ENCODE measurements at regions not wholly inside any gene's neighbourhood (a gene's known extent, or its start where the extent isn't known, plus 50 kb on each side); places are given as distances from the start of the nearest gene placed in this dataset.

DNA sequence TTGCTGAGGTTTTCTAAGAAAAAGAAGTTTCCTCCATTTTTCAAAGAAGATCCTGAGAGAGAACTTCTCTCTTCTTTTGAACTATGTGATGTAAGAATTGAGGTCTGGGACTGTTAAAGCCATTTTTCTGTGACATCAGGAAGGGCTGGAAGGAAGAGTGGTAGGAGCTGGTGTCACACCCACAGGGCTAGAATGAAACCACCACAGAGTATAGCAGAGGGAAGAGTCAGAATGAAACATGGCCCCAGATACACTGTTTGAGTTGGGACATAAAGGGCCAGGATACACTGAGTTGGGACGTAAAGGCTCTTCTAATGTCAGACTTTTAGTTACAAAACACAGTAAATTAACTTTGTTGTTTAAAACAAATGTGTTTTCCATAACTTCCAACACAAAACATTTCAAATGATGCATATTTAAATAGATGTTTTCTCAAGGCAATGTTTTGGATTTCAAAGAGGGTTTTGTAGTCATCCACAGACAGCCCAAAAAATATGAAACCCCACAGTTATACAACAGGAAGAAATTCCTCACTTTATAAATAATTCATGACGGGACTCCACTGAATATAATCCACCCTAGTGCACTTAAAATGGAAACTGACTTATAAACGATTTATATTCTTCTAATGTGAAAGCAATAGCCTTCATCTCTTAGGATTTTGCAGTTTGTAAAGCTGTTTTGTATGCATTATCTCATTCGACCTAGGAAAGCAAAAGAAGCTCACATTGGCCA is 72.5 kb downstream of the LIG4 start:
- Histone ChIP-seq H3K4me1 (no peaks in the 10 kb centered on the region), H3K36me3 (no peaks in the 10 kb centered on the region), H3K4me3 (no peak overlapping the region), H3K27me3 (no peaks in the 10 kb centered on the region), H3K27ac (no peak overlapping the region), H3K9me3 (no peaks in the 10 kb centered on the region)
- WGBS, 5 donors: 49 to 76% (median 70%) methylated on average over 4 of the region's 4 CpGs
- intact Hi-C loops (cut with DNase I; ENCODE audit: low total_unique reads): no loop called here
- TF ChIP-seq, protein P1, sequence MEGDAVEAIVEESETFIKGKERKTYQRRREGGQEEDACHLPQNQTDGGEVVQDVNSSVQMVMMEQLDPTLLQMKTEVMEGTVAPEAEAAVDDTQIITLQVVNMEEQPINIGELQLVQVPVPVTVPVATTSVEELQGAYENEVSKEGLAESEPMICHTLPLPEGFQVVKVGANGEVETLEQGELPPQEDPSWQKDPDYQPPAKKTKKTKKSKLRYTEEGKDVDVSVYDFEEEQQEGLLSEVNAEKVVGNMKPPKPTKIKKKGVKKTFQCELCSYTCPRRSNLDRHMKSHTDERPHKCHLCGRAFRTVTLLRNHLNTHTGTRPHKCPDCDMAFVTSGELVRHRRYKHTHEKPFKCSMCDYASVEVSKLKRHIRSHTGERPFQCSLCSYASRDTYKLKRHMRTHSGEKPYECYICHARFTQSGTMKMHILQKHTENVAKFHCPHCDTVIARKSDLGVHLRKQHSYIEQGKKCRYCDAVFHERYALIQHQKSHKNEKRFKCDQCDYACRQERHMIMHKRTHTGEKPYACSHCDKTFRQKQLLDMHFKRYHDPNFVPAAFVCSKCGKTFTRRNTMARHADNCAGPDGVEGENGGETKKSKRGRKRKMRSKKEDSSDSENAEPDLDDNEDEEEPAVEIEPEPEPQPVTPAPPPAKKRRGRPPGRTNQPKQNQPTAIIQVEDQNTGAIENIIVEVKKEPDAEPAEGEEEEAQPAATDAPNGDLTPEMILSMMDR (IDR thresholded peaks at IDR 0.05): no peak
- TF ChIP-seq POLR2AphosphoS5 (IDR thresholded peaks at IDR 0.05) (no peak), POLR2A (IDR thresholded peaks at IDR 0.05) (no peak), EP300 (IDR thresholded peaks at IDR 0.05) (no peak)
- no peak for DNase-seq

DNA sequence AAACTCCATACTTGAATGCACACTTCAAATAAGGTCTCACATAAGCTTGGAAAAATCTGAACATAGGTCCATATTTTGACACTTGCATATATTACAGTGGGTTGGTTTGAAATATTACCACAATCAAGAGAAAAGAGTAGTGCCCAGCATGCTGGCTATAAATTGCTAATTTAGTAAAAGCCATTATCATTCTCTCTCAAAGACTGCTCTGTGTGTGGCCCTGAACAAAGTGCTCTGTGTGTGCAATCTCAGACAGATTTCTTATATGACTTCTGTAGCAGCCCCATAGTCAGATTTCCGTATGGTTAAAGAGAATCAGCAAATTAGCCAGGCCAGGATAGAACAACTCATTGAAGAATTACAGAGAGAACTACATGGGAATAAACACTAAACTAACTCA is 78.2 kb downstream of the LIG4 start:
- intact Hi-C loops (cut with DNase I; ENCODE audit: low total_unique reads): no loop called here
- Histone ChIP-seq H3K4me3 (no peak overlapping the region), H3K4me1 (no peaks in the 10 kb centered on the region), H3K27ac (no peak overlapping the region), H3K9me3 (no peaks in the 10 kb centered on the region), H3K27me3 (no peaks in the 10 kb centered on the region), H3K36me3 (no peaks in the 10 kb centered on the region)
- TF ChIP-seq POLR2A (IDR thresholded peaks at IDR 0.05): no peak
- TF ChIP-seq EP300 (IDR thresholded peaks at IDR 0.05): no peak
- TF ChIP-seq, protein P1 (IDR thresholded peaks at IDR 0.05): no peak
- TF ChIP-seq POLR2AphosphoS5 (IDR thresholded peaks at IDR 0.05): no peak
- DNase-seq: no peak
- 63 to 89% (median 87%) methylated on average over 1 of the region's 1 CpG for WGBS, 5 donors

DNA sequence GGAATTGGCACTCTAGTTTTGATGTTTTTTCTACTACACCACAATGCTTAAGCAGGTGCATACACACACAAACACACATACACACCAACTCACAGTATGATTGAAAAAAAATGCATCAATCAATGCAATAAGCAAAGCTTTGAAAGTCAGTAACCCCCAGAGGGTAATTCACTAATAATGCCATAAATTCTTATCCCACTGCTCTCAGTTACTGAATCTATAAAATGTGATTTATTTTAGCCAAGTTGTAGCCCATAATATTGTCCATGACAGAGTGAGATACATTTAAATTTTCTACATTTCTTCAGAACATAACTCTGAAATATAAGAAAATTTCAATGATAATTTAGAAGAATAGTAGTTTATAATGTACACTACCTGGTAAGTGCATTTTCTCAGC is 87.9 kb downstream of the LIG4 start:
- Histone ChIP-seq H3K36me3 (no peaks in the 10 kb centered on the region), H3K4me3 (no peak overlapping the region), H3K27ac (no peak overlapping the region), H3K4me1 (no peaks in the 10 kb centered on the region), H3K27me3 (no peaks in the 10 kb centered on the region), H3K9me3 (no peaks in the 10 kb centered on the region)
- intact Hi-C loops (cut with DNase I; ENCODE audit: low total_unique reads): no loop called here
- DNase-seq: no peak
- TF ChIP-seq POLR2AphosphoS5 (IDR thresholded peaks at IDR 0.05): no peak
- TF ChIP-seq EP300 (IDR thresholded peaks at IDR 0.05): no peak
- TF ChIP-seq, protein P1 (IDR thresholded peaks at IDR 0.05): no peak
- TF ChIP-seq POLR2A (IDR thresholded peaks at IDR 0.05): no peak

DNA sequence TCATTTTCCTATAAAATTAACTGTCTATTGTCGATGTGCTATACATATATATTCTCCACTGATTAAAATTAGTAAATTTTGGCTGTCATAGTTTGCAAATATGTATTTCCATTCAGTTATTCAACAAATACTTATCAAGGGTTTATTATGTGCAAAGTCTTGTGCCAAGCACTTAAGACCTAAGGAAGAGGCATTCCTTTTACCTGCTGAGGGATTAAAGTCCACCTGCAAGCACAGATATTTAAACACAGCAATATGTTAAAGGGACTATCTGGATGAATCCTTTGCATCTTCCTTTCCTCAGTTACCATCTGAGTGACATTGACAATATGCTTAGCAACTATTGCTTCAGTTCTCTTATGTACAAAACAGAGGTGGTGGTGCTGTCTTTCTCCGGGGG is 89.3 kb downstream of the LIG4 start:
- intact Hi-C loops (cut with DNase I; ENCODE audit: low total_unique reads): no loop called here

More for the DNA sequence above, 89.3 kb downstream of the LIG4 start:
- whole genome bisulfite sequencing, 5 donors: 72 to 98% (median 94%) methylated on average over 2 of the region's 2 CpGs
- DNase-seq: no peak
- Histone ChIP-seq H3K4me3 (no peak overlapping the region), H3K36me3 (no peaks in the 10 kb centered on the region), H3K9me3 (no peaks in the 10 kb centered on the region), H3K4me1 (no peaks in the 10 kb centered on the region), H3K27ac (no peak overlapping the region), H3K27me3 (no peaks in the 10 kb centered on the region)
- TF ChIP-seq EP300 (IDR thresholded peaks at IDR 0.05) (no peak), POLR2A (IDR thresholded peaks at IDR 0.05) (no peak), POLR2AphosphoS5 (IDR thresholded peaks at IDR 0.05) (no peak)
- TF ChIP-seq, protein P1 (IDR thresholded peaks at IDR 0.05): no peak
